Heart left ventricle (tissue), 16 donors: ENCODE measurements at regions not wholly inside any gene's neighbourhood (a gene's known extent, or its start where the extent isn't known, plus 50 kb on each side); places are given as distances from the start of the nearest gene placed in this dataset.

Experiments used
- ATAC-seq, 4 donors: fragments of 200-7000 bp; cut with Tn5 transposase; one replicate each; pipeline ENCODE4 v1.9.1; 2020 to 2022; ENCODE audit warnings: moderate library complexity in 4 of 4, mild to moderate bottlenecking in 3 of 4, moderate number of reproducible peaks in 1 of 4
- DNase-seq, 5 donors: peaks; one replicate each; pipeline ENCODE4 v3.0.0-alpha.2; 2020
- H3K27ac ChIP-seq, 12 donors: fragments of 200-600 bp; sonication (generic) in 4 of 12; one replicate each; pipeline versions ENCODE4 v1.5.0 to v1.8.0; 2016 to 2022; ENCODE audit warnings: mild to moderate bottlenecking in 2 of 12
- H3K27me3 ChIP-seq, 9 donors: fragments of 200-600 bp; sonication (generic) in 2 of 9; one replicate each; pipeline versions ENCODE4 v1.5.1 to v1.8.0; 2016 to 2022; ENCODE audit warnings: mild to moderate bottlenecking in 3 of 9
- H3K36me3 ChIP-seq, 9 donors: fragments of 200-600 bp; sonication (generic) in 2 of 9; one replicate each; pipeline versions ENCODE4 v1.5.0 to v1.8.0; 2018 to 2022; ENCODE audit warnings: mild to moderate bottlenecking in 2 of 9
- H3K4me1 ChIP-seq, 12 donors: fragments of 200-600 bp; sonication (generic) in 4 of 12; one replicate each; pipeline versions ENCODE4 v1.5.0 to v1.8.0; 2016 to 2022; ENCODE audit warnings: mild to moderate bottlenecking in 3 of 12
- H3K4me3 ChIP-seq, 12 donors: fragments of 200-600 bp; sonication (generic) in 4 of 12; one replicate each; pipeline versions ENCODE4 v1.5.0 to v1.8.0; 2017 to 2022; ENCODE audit warnings: mild to moderate bottlenecking in 9 of 12, moderate library complexity in 4 of 12
- H3K9me3 ChIP-seq, 12 donors: fragments of 200-600 bp; sonication (generic) in 4 of 12; one replicate each; pipeline versions ENCODE4 v1.5.0 to v1.8.0; 2016 to 2022; ENCODE audit warnings: mild to moderate bottlenecking in 1 of 12
- CTCF ChIP-seq, 12 donors: fragments of 200-600 bp; sonication (generic) in 4 of 12; IDR thresholded peaks; one replicate each; pipeline versions ENCODE4 v1.5.0 to v1.8.0; 2018 to 2022; ENCODE audit warnings: antibody characterized with exemption in 12 of 12, mild to moderate bottlenecking in 5 of 12
- POLR2A ChIP-seq, 2 donors: fragments of 450-650 bp; IDR thresholded peaks; one replicate each; pipeline ENCODE4 v1.6.1; 2017; ENCODE audit warnings: antibody characterized with exemption in 2 of 2, mild to moderate bottlenecking in 2 of 2, moderate library complexity in 2 of 2
- WGBS, 4 donors: extraction: QIAGEN DNeasy Blood & Tissue Kit in 2 of 4; methylation state at CpG; one replicate each; pipeline versions ENCODE4 v1.1.5 to v1.1.7; 2013 to 2018; 5-methylcytosine and 5-hydroxymethylcytosine counted together
- intact Hi-C, 10 donors: fragments of 100-400 bp; cut with DNase I; formaldehyde crosslinking; loops; one replicate each; pipeline versions ENCODE4 v1.11.1 to v1.14.2; 2022
- donor health status: ischemic (EF 13 %, LVEDD 7.1; RV severe dilation, severe dysfunction).
- donor health status: healthy with polysubstance abuse.
- donor health status: DM: no; HTN: yes; CAD: no.
- donor health status: DM: no; HTN: no; CAD: no.
- donor health status: ischemic (EF 25% LVEDD 6.9; RV normal size, moderate dysfunction).
- donor health status: ischemic (EF 25% LVEDD 5.7; RV mildly dilated, moderate dysfunction).
- donor health status: healthy.
- donor health status: DM: yes; HTN: yes; CAD: no.
- donor health status: ischemic (EF 35%, LVEDD 5.7; RV mildly dilated, moderate dysfunction).
- donor health status: nonischemic (EF 11% LVEDD 7.7; RV severe dilation, severe dysfunction).
- donor health status: DM: yes; HTN: yes; CAD: no.
- donor health status: PGD.
- donor health status: ischemic (EF 29% LVEDD 5.4; RV normal size, mild dysfunction).
- donor health status: nonischemic (EF 23%, LVEDD 6.1; RV moderate dilation, normal function).

GRCh38 chr1:215471463-215471862 is 95.6 kb upstream of the KCTD3 start:
- Histone ChIP-seq H3K4me1 (no peaks in the 10 kb centered on the region), H3K27ac (no peak overlapping the region), H3K27me3 (no peaks in the 10 kb centered on the region), H3K36me3 (no peaks in the 10 kb centered on the region), H3K4me3 (no peak overlapping the region), H3K9me3 (no peaks in the 10 kb centered on the region)
- TF ChIP-seq POLR2A (IDR thresholded peaks at IDR 0.05) (no peak), CTCF (IDR thresholded peaks at IDR 0.05) (no peak)
- intact Hi-C loops: no loop called here
- WGBS, 4 donors: 89 to 93% (median 90%) methylated on average over 2 of the region's 2 CpGs
- DNase-seq (no peak), ATAC-seq (no peak)

DNA sequence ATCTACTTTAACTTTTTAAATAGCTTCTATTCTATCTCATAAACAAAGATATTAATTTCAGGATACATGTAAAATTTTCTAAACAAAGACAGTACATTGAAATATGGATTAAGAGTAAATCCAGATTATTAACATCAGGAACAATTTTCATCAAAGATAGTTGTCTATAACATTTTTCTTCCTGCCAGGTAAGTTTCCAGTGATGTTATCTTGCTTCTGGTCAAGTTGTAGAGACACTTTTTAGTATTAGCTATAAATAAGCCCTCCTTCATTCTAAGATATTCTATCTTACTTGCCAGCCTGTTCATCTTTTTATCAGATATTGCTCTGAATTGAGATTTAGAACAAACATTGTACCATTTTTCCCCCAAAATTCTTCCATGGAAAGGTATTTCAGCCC is 94.4 kb upstream of the KCTD3 start:
- Histone ChIP-seq H3K4me1 (no peaks in the 10 kb centered on the region), H3K27me3 (no peaks in the 10 kb centered on the region), H3K9me3 (peaks cover 0 to 11% (median 3%) of the 10 kb centered on the region in 12 donors), H3K27ac (no peak overlapping the region), H3K36me3 (no peaks in the 10 kb centered on the region), H3K4me3 (no peak overlapping the region)
- TF ChIP-seq CTCF (IDR thresholded peaks at IDR 0.05): no peak
- TF ChIP-seq POLR2A (IDR thresholded peaks at IDR 0.05): no peak
- intact Hi-C loops: no loop called here
- ATAC-seq (no peak), DNase-seq (no peak)

DNA sequence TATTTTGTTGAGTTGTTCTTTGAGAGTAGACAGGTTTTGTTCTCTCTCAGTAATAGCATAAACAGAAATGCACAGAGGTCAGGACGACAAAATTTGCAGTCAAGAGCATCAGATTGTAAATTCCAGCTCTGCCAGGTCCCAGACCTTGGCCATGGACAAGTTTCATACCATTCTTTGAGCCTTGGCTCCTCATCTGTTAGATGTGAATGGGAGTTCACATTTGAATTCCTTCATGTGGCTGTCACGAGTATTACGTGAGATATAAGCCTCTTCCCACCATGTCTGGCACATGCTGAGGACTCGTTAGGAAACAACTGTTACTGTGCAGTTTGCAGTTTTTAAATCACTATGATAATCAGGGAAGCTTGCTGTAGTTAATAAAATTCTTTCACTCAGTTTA is 93.2 kb upstream of the KCTD3 start:
- intact Hi-C loops: no loop called here
- H3K27ac ChIP-seq: no peak overlapping the region
- no peak overlapping the region for H3K4me3 ChIP-seq
- no peaks in the 10 kb centered on the region for H3K36me3 ChIP-seq
- no peaks in the 10 kb centered on the region for H3K27me3 ChIP-seq
- DNase-seq (no peak), ATAC-seq (no peak)
- WGBS, 4 donors: 68 to 72% (median 71%) methylated on average over 4 of the region's 4 CpGs
- no peaks in the 10 kb centered on the region for H3K4me1 ChIP-seq
- TF ChIP-seq POLR2A (IDR thresholded peaks at IDR 0.05): no peak
- no peak for TF ChIP-seq CTCF (IDR thresholded peaks at IDR 0.05)
- peaks cover 0 to 18% (median 7%) of the 10 kb centered on the region in 12 donors for H3K9me3 ChIP-seq

- Histone ChIP-seq H3K4me1 (no peaks in the 10 kb centered on the region), H3K27me3 (no peaks in the 10 kb centered on the region), H3K9me3 (peaks cover 0 to 18% (median 7%) of the 10 kb centered on the region in 12 donors), H3K36me3 (no peaks in the 10 kb centered on the region), H3K27ac (no peak overlapping the region), H3K4me3 (no peak overlapping the region)
- intact Hi-C loops: no loop called here
- TF ChIP-seq POLR2A (IDR thresholded peaks at IDR 0.05) (no peak), CTCF (IDR thresholded peaks at IDR 0.05) (no peak)
- WGBS, 4 donors: 90 to 97% (median 94%) methylated on average over 8 of the region's 8 CpGs
- ATAC-seq: no peak
- no peak for DNase-seq
These were observed 92.2 kb upstream of the KCTD3 start for GRCh38 chr1:215474940-215475339.
